ENCODE measurements at regions not wholly inside any gene's neighbourhood (a gene's known extent, or its start where the extent isn't known, plus 50 kb on each side); places are given as distances from the start of the nearest gene placed in this dataset.

GRCh38 chr3:56998076-56998529 lies 62.4 kb upstream of the SPATA12 start:
- Histone ChIP-seq H3K4me3 (ENCODE audit: low read depth in 2 of 2, low read length in 2 of 2) (no peak overlapping the region), H3K27me3 (ENCODE audit: control insufficient read depth, insufficient read depth, low read length) (no peaks in the 10 kb centered on the region), H3K4me1 (ENCODE audit: control insufficient read depth, insufficient read depth, low read length) (peaks cover 7% of the 10 kb centered on the region), H3K27ac (ENCODE audit: low read length) (no peak overlapping the region), H3K9me3 (ENCODE audit: control insufficient read depth, insufficient read depth, low read depth, low read length) (no peaks in the 10 kb centered on the region), H3K36me3 (ENCODE audit: control insufficient read depth, insufficient read depth, low read length) (no peaks in the 10 kb centered on the region)
- ATAC-seq (no peak), DNase-seq (ENCODE audit: low read depth, low spot score) (no peak)
- POLR2A ChIA-PET = interaction anchor here (0.5 kb wide), 1 partner anchor 260 kb away, joined by 3 read pairs; no protein-coding TSS in a partner anchor
- in situ Hi-C loops (cut with HindIII; ENCODE audit: low pct_unique_long_range_greater_than_20kb, low sequenced_read_pairs) = loop anchor here (25.0 kb wide), 1 partner anchor 89 kb away; no protein-coding TSS in a partner anchor
- no peak for TF ChIP-seq SIN3A (IDR thresholded peaks at IDR 0.05; ENCODE audit: borderline replicate concordance, insufficient read depth, low read depth, low read length)
- TF ChIP-seq TCF7L2 (IDR thresholded peaks at IDR 0.05; ENCODE audit: low read depth, low read length) = no peak
- no peak for TF ChIP-seq CTCF (IDR thresholded peaks at IDR 0.05)
- TF ChIP-seq POLR2AphosphoS5 (IDR thresholded peaks at IDR 0.05; ENCODE audit: low read depth, low read length) = no peak
- no peak for TF ChIP-seq REST (IDR thresholded peaks at IDR 0.05; ENCODE audit: insufficient read depth in 1 of 2, low read depth in 2 of 2, low read length in 1 of 2)
- BruUV-seq (replicated peaks) = no TSS peak
- CTCF ChIA-PET = interaction anchor here (0.7 kb wide), 1 partner anchor 208 kb away, joined by 4 read pairs; no protein-coding TSS in a partner anchor
- intact Hi-C loops (cut with micrococcal nuclease; ENCODE audit: unreplicated experiment) = no loop called here

GRCh38 chr3:56997675-56998074 lies 62.8 kb upstream of the SPATA12 start:
- DNase-seq (ENCODE audit: low read depth, low spot score) (no peak), ATAC-seq (no peak)
- H3K9me3 ChIP-seq (ENCODE audit: control insufficient read depth, insufficient read depth, low read depth, low read length) = no peaks in the 10 kb centered on the region
- intact Hi-C loops (cut with micrococcal nuclease; ENCODE audit: unreplicated experiment) = no loop called here
- TF ChIP-seq TCF7L2 (IDR thresholded peaks at IDR 0.05; ENCODE audit: low read depth, low read length) (no peak), SIN3A (IDR thresholded peaks at IDR 0.05; ENCODE audit: borderline replicate concordance, insufficient read depth, low read depth, low read length) (no peak), REST (IDR thresholded peaks at IDR 0.05; ENCODE audit: insufficient read depth in 1 of 2, low read depth in 2 of 2, low read length in 1 of 2) (no peak), CTCF (IDR thresholded peaks at IDR 0.05) (no peak), POLR2AphosphoS5 (IDR thresholded peaks at IDR 0.05; ENCODE audit: low read depth, low read length) (no peak)
- no peaks in the 10 kb centered on the region for H3K27me3 ChIP-seq (ENCODE audit: control insufficient read depth, insufficient read depth, low read length)
- H3K4me3 ChIP-seq (ENCODE audit: low read depth in 2 of 2, low read length in 2 of 2) = no peak overlapping the region
- BruUV-seq (replicated peaks) = no TSS peak
- peaks cover 7% of the 10 kb centered on the region for H3K4me1 ChIP-seq (ENCODE audit: control insufficient read depth, insufficient read depth, low read length)
- H3K27ac ChIP-seq (ENCODE audit: low read length) = no peak overlapping the region
- ChIA-PET POLR2A (no interaction called here), CTCF (interaction anchor here (0.7 kb wide), 1 partner anchor 207 kb away, joined by 4 read pairs; no protein-coding TSS in a partner anchor)
- H3K36me3 ChIP-seq (ENCODE audit: control insufficient read depth, insufficient read depth, low read length) = no peaks in the 10 kb centered on the region
- in situ Hi-C loops (cut with HindIII; ENCODE audit: low pct_unique_long_range_greater_than_20kb, low sequenced_read_pairs) = loop anchor here (25.0 kb wide), 1 partner anchor 90 kb away; no protein-coding TSS in a partner anchor
